ENCODE measurements at regions not wholly inside any gene's neighbourhood (a gene's known extent, or its start where the extent isn't known, plus 50 kb on each side); places are given as distances from the start of the nearest gene placed in this dataset.
"Not testable (repeated sequence)": the region's sequence is repeated elsewhere in the genome, so short reads cannot be mapped to it uniquely, and the experiment has no call there.

GRCh38 chr12:127025545-127025944, 1241.4 kb upstream of the TMEM132C start:
- DNase-seq, result no peak

DNA sequence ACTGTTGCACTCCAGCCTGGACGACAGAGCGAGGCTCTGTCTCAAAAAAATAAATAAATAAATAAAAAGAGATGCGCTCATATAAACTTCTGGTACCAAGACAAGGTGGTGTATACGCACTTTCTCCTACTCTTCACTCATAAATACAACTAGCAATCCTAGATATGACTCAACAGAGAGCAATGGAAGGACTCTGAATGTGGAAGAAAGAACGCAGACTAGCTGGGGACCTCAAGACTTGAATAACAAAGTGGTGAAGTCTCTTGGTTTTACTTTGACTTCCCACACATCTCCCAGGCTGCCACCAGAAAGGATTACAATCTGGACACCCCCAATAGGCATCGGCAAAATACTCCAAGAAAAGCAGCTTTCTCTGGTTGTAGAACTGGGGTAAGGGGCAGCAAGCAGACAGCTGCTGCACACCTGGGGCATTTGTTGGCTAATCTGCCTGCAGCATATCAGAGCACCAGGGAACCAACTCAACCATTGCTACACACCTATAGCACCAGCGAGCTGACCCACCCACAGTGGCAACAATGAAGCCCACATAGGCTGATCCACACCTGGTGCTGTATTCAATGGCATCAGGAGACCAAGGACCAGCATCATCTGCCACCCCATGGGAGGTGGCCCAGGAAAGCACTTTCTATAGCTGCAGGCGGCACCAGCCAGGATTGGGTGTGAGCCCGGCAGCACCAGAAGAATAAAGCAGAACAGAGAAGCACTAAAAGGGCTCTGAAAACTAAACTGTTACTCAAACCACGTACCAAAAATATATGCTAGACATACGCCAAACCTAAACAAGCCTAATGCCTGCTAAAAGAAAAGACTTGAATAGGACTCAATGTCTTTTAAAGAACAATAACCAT, 1231.7 kb upstream of the TMEM132C start:
- DNase-seq, result no peak

DNA sequence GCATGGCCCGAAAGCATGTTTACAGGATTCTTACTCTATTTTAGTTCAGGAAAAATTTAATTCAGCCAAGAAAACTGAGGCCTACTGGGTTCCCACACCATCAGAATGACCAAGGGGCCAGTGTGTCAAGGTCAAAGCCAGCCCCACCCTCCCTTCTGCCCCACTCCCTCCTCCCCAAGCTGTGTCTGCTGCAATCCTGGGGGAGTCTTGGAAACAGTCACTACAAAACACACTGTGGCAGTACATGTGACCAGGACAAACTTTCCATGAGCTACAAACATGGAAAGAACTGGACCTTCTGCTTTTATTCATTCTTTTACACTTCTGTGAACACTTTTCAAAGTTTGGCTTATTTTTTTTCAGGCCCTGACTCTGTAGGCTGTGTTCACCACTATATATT, 1228.8 kb upstream of the TMEM132C start:
- DNase-seq, result no peak

- no peak for DNase-seq
Observed at GRCh38 chr12:127038761-127039160, 1228.2 kb upstream of the TMEM132C start.

DNA sequence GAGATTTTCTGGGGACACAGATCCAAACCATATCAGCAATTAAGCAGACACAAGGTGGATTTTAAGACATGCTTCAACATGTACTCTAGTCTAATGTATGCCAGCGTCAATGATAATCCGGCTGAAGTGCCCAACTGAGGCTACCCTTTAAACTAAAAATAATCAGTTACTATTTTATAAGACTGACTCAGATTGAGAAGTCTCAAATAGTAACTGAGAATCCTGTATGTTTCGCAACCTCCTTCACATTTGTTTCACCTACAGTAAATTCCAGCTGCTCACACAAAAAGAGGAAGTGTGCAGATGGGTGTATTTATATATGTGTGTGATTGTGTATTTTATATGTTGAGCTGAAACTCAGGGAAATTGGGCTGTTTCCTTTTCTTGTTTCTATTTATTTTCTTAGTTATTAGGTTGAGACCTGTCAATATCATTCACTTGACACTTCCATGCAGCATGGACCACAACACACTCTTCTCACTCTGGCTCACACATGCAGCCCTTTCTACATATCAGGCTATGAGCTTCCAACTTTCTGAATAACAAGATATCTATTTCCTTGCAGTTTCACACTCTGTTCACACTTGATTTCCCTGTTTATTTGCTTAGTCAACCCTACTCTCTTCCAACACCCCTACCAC, 1224.9 kb upstream of the TMEM132C start:
- no peak for DNase-seq

GRCh38 chr12:127043731-127044130, 1223.2 kb upstream of the TMEM132C start:
- DNase-seq, result no peak

DNA sequence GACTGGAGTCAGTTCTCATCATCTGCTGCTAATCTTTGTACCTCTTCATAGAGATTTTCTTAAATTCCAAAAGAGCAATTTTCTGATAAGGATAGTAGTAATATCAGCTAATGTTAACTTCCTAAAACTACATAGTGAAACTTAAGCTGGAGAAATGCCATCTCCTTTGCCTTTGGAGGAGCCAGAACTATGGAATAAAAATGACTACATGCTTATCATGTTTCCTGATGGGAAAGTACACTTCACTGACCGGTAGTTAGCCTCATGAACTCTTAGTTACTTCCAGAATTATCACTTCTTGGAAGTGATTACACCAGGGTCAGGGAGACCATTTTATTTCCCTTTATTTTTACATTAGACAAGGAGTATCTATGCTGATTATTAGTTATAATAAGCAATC, 1222.1 kb upstream of the TMEM132C start:
- no peak for DNase-seq

- DNase-seq, result no peak
Observed at GRCh38 chr12:127046467-127046866, 1220.5 kb upstream of the TMEM132C start.

DNA sequence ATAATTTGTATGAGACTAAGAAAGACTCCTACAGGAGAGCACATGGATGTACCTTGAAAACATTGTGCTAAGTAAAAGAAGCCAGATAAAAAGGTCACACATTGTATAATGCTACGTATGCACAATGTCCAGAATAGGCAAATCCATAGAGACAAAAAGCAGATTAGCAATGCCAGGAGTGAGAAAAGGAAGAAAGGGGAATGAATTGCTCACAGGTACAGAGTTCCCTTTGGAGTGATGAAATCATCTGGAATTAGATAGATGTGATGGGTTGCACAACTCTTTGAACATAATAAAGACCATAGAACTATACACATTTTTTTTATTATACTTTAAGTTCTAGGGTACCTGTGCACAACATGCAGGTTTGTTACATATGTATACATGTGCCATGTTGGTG, 1218.9 kb upstream of the TMEM132C start:
- no peak for DNase-seq

DNA sequence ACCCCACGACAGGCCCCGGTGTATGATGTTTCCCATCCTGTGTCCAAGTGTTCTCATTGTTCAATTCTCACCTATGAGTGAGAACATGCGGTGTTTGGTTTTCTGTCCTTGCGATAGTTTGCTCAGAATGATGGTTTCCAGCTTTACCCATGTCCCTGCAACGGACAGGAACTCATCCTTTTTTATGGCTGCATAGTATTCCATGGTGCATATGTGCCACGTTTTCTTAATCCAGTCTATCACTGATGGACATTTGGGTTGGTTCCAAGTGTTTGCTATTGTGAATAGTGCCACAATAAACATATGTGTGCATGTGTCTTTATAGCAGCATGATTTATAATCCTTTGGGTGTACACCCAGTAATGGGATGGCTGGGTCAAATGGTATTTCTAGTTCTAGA, 1218.4 kb upstream of the TMEM132C start:
- not testable (repeated sequence) for DNase-seq

DNA sequence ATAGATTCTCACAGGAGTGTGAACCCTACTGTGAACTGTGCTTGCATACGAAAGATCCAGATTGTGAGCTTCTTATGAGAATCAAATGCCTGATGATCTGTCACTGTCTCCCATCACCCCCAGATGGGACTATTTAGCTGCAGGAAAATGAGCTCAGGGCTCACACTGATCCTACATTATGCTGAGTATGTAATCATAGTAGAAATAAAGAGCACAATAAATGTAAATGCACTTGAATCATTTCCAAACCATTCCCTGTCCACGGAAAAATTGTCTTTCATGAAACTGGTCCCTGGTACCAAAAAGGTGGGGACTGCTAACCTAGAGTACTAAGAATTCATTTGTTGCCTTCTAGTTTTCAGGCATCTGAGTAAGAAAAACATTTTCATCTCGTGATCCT, 1215.8 kb upstream of the TMEM132C start:
- no peak for DNase-seq

DNA sequence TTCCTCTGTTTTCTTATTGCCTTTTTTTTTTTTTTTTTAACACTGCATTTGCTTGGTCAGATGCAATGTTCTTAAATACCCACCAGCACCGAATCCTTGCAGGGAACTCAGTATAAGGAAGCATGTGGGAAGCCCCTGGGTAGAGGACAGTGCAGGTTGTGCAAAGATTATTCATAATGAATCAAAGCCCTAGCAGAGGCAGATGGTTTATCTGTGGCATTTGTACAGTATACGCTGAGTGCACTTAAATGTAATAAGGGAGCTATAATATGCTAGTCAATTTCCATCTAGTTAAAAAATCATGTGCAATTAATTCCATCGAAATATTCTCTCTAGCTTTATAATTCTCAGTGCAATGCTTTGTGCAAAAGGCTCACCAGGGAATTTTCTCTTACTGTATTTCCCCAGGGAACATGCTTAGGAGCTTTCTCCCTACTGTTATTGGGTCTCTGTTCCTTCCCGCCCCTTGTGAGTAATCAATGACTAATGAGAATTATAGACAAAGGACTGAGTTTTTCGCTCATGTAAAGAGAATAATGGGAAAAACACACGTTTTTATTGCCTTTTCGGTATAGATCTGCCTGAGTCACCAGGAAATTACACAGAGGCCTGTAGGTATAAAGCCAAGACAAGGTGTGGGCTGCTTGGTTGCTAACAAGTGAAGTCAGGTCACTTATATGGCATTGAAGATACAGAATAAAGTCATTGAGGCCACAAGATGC, 1214.3 kb upstream of the TMEM132C start:
- DNase-seq, result no peak

- no peak for DNase-seq
Observed at GRCh38 chr12:127054531-127054930, 1212.4 kb upstream of the TMEM132C start.

- no peak for DNase-seq
Observed at GRCh38 chr12:127060310-127060847, 1206.6 kb upstream of the TMEM132C start.

GRCh38 chr12:127060933-127061332, 1206.0 kb upstream of the TMEM132C start:
- DNase-seq, result no peak

DNA sequence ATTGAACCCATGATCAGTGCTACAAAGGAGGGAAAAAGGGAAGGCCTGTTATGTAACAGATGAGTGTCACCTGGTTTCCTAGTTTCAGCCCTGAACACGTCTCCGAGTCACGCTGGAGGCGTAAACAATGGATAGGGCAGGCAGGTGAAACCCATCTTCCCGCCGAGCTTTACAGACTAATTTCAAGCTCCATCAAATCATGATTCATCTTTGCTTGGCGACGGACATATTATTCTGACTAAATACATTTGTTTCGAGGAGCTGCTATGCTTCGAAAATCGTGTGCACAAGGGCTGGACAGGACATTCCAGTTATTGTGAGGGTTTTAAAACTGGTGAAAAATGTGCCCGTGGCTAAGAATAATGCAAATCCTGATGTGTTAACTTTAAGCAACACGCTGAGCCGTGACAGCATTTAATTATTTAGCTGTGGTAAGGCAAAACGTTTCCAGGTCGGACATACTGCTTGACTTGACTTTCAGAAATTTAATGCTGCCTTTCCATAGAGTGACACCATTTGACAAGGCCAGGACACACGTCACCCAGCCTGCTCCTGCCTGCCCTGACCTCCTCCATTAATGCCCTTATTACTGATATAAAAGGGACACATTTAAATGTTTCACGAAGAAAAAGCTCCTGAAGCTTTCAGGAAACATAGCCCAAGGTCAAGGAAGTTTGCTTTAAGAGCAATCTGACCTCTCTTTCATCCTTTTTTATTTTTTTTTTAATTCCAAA, 1203.5 kb upstream of the TMEM132C start:
- no peak for DNase-seq

- no peak for DNase-seq
Observed at GRCh38 chr12:127064207-127064606, 1202.8 kb upstream of the TMEM132C start.

DNA sequence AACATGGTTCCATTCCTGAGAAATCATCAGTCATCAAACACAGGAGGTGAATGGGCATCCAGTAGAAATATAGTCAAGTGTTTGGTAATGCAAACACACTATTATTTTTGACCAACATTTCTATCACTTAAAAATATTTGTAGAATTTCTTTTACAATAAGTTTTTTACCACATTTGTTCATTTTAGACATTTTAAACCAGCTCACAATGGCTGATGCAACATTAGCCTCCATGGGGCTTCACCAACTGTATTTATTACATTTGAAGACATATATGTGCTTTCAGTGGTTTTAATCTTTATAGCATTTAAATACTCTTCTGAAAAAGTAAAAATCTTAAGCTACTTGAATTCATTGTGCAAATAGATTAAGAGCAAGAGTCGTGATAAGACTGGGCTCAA, 1201.4 kb upstream of the TMEM132C start:
- DNase-seq, result no peak

DNA sequence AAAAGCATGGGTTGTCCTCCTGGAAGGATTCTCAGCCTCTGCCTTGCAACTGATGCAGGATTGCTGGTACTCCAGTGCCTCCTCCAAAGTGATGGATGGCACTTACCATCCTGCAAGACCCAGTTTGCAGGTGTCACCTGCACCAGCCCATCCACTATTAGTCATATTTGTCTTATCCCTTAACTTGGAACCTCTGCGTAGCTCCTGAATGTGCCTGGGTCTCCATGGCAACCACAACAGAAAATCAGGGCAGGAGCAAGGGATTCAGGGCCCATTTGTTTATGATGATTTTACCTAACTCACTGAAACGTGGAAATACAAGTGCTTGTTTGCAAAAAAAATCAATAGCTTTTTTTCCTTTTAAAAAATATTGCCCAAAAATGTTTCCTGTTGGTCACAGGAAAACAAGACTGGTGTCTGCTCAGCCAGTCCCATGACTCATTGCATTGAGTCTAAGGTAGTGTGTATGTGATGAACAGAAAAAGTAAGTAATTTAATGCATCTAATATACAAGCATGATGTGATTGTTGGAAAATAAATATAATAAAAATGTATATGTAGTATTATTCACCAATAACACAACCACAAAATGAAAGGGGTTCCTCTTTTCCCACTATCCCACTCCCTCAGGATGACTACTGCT, 1196.3 kb upstream of the TMEM132C start:
- no peak for DNase-seq

DNA sequence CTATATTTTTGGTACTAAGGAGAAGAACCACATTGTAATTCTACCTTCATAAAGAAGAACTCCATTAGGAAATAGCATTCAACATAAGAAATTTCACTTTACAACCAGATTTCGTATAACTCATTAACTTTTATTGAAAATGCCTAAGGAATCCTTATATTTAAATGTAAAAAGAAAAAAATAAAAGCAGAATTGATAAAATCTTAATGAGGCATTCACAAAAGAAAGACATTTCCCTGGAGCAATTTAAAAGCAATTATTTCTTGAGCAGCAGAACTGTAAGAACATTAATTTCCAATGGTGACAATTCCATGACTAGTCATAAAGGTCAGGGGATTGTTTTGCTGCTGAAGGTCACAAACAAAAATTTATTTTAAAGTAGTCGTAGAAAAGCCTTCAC, 1192.8 kb upstream of the TMEM132C start:
- no peak for DNase-seq

DNA sequence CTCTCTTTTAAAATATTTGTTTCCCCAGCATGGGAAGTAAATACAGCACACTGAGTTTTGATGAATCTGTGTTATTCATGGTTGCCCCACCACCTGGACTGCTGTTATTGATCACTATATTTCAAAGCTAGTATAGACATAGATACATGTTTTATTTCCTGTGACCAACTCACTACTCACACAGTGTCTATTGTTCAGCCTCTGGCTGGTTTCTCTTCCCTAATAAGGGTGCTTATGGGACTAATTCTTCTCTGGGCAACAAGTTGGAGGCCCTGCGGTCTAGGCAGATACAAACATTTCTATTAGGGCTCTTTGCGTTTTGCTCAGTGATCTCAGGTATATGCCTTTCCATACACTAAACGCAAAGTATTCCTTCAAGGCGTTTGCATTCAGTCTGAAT, 1191.0 kb upstream of the TMEM132C start:
- DNase-seq, result no peak
